ENCODE measurements at regions not wholly inside any gene's neighbourhood (a gene's known extent, or its start where the extent isn't known, plus 50 kb on each side); places are given as distances from the start of the nearest gene placed in this dataset.

DNA sequence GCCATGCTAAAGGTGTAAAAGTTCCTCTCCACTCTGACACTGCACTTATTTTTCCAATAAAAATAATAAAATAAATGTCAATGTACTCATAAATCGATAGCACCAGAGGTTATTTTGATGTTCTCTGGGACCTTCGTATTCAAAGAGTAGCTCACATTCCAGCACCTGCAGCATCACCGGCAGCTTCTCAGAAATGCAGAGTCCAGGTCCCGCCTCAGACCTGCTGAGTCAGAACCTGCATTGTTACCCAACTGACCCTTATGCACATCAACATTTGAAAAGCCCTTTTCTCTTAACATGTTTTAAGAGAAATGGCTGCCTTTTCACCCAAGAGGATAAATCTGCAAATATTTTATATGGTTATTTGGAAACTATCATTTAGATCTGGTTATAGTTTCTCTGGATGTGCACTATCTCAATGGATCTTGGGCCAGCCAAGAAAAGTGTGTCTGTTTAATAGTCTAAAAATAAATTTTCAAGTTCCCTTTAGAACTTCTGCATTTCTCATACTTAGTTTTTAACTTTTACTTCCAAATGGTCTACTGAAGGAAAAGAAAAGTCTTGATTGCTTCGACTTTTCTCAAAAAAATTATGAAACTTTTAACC lies 216.2 kb upstream of the PRDM1 start:
- Mint-ChIP-seq H3K27ac (no peak overlapping the region), H3K9me3 (ENCODE audit: insufficient read depth) (no peaks in the 10 kb centered on the region), H3K27me3 (peaks cover 3% of the 10 kb centered on the region), H3K4me1 (peaks cover 46% of the 10 kb centered on the region), H3K4me3 (no peak overlapping the region)
- no peak for ATAC-seq (ENCODE audit: low read depth)
- Histone ChIP-seq H3K4me2 (replicated peaks; ENCODE audit: low read depth, low read length, poor library complexity, severe bottlenecking) (peak overlapping the region; percentile 52), H3K9ac (ENCODE audit: low read length) (no peak overlapping the region), H4K20me1 (ENCODE audit: control insufficient read depth, insufficient read depth, low read length, poor library complexity, severe bottlenecking) (no peaks in the 10 kb centered on the region), H3K4me1 (ENCODE audit: control insufficient read depth in 2 of 2, insufficient read depth in 2 of 2, low read length in 2 of 2) (peaks cover 39 to 57% of the 10 kb centered on the region in 2 donors), H3K4me3 (ENCODE audit: control extremely low read depth in 1 of 5, extremely low read depth in 1 of 5, insufficient read depth in 1 of 5, low read depth in 2 of 5, low read length in 4 of 5) (no peak overlapping the region), H3K9me3 (ENCODE audit: control extremely low read depth in 1 of 3, control insufficient read depth in 2 of 3, insufficient read depth in 1 of 3, low read length in 2 of 3) (no peaks in the 10 kb centered on the region), H3K27ac (ENCODE audit: low read length in 2 of 2) (no peak overlapping the region), H3K79me2 (ENCODE audit: control insufficient read depth, insufficient read depth, low read length) (peaks cover 9% of the 10 kb centered on the region), H3K27me3 (replicated peaks in 1 of 4; ENCODE audit: control extremely low read depth in 1 of 4, control insufficient read depth in 3 of 4, insufficient read depth in 4 of 4, low read length in 3 of 4) (no peaks in the 10 kb centered on the region), H3K36me3 (replicated peaks in 1 of 2; ENCODE audit: control extremely low read depth in 1 of 2, control insufficient read depth in 1 of 2, extremely low read depth in 1 of 2, insufficient read depth in 2 of 2, low read length in 1 of 2) (no peaks in the 10 kb centered on the region), H2AFZ (ENCODE audit: insufficient read depth, low read depth, low read length, poor library complexity, severe bottlenecking) (no peak overlapping the region)
- ChIA-PET POLR2A (no interaction called here), CTCF (interaction anchor here (1.5 kb wide), 1 partner anchor 217 kb away, joined by 3 read pairs; the partner anchor contains the start of gene PRDM1)
- TF ChIP-seq, protein P1, sequence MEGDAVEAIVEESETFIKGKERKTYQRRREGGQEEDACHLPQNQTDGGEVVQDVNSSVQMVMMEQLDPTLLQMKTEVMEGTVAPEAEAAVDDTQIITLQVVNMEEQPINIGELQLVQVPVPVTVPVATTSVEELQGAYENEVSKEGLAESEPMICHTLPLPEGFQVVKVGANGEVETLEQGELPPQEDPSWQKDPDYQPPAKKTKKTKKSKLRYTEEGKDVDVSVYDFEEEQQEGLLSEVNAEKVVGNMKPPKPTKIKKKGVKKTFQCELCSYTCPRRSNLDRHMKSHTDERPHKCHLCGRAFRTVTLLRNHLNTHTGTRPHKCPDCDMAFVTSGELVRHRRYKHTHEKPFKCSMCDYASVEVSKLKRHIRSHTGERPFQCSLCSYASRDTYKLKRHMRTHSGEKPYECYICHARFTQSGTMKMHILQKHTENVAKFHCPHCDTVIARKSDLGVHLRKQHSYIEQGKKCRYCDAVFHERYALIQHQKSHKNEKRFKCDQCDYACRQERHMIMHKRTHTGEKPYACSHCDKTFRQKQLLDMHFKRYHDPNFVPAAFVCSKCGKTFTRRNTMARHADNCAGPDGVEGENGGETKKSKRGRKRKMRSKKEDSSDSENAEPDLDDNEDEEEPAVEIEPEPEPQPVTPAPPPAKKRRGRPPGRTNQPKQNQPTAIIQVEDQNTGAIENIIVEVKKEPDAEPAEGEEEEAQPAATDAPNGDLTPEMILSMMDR (IDR thresholded peaks at IDR 0.05): no peak
- TF ChIP-seq EZH2 (IDR thresholded peaks at IDR 0.05; ENCODE audit: borderline replicate concordance, insufficient read depth, low read depth, low read length, poor library complexity, severe bottlenecking): no peak
- intact Hi-C loops (cut with micrococcal nuclease): no loop called here
- 53% methylated on average over 3 of the region's 5 CpGs for WGBS (ENCODE audit: insufficient coverage)
- no peak for DNase-seq

DNA sequence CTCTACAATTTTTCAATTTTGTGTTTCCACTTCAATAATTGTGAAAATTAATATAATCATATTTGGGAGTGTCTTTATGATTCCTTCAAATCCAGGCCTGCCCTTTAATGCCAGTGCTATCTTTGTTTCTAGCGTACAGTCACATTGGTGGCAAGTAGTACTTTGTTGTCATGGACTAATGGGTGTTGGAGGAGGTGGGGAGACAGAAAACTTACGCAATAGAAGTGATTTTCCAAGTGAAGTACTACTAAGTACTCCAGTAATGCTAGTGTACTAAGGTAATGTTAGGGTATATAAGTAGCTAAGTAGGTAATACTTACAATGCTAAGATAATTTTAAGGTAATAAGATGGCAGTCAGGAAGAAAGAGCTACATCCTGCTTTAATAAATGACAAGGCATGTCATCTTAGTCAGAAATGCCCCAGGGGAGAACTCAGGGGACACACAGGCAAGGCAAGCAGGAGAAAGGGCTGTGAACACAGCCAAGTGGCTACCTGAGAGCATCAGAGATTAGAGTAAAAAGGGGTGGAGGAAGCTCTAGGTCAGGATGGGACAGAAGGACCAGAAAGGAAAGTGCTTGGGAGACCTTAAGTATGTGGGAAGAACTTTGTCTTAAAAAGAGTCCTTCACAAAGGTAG lies 217.2 kb upstream of the PRDM1 start:
- H3K9me3 Mint-ChIP-seq (ENCODE audit: insufficient read depth): no peaks in the 10 kb centered on the region
- ChIA-PET POLR2A (no interaction called here), CTCF (interaction anchor here (1.5 kb wide), 1 partner anchor 218 kb away, joined by 3 read pairs; the partner anchor contains the start of gene PRDM1)
- H3K27me3 Mint-ChIP-seq: peaks cover 3% of the 10 kb centered on the region
- no peaks in the 10 kb centered on the region for H3K9me3 ChIP-seq (ENCODE audit: control extremely low read depth in 1 of 3, control insufficient read depth in 2 of 3, insufficient read depth in 1 of 3, low read length in 2 of 3)
- peaks cover 47% of the 10 kb centered on the region for H3K4me1 Mint-ChIP-seq
- peak overlapping the region; percentile 52 for H3K4me2 ChIP-seq (replicated peaks; ENCODE audit: low read depth, low read length, poor library complexity, severe bottlenecking)
- H3K36me3 ChIP-seq (replicated peaks in 1 of 2; ENCODE audit: control extremely low read depth in 1 of 2, control insufficient read depth in 1 of 2, extremely low read depth in 1 of 2, insufficient read depth in 2 of 2, low read length in 1 of 2): no peaks in the 10 kb centered on the region
- TF ChIP-seq EZH2 (IDR thresholded peaks at IDR 0.05; ENCODE audit: borderline replicate concordance, insufficient read depth, low read depth, low read length, poor library complexity, severe bottlenecking): no peak
- TF ChIP-seq, protein P1 (IDR thresholded peaks at IDR 0.05): no peak
- WGBS (ENCODE audit: insufficient coverage): 100% methylated on average over 1 of the region's 2 CpGs
- H2AFZ ChIP-seq (ENCODE audit: insufficient read depth, low read depth, low read length, poor library complexity, severe bottlenecking): peak overlapping the region; percentile 29
- ATAC-seq (ENCODE audit: low read depth) (no peak), DNase-seq (no peak)
- intact Hi-C loops (cut with micrococcal nuclease): no loop called here
- no peaks in the 10 kb centered on the region for H3K27me3 ChIP-seq (replicated peaks in 1 of 4; ENCODE audit: control extremely low read depth in 1 of 4, control insufficient read depth in 3 of 4, insufficient read depth in 4 of 4, low read length in 3 of 4)
- H3K79me2 ChIP-seq (ENCODE audit: control insufficient read depth, insufficient read depth, low read length): peaks cover 9% of the 10 kb centered on the region
- no peak overlapping the region for H3K9ac ChIP-seq (ENCODE audit: low read length)
- peak overlapping the region in 1 of 2 donors; percentile 21 for H3K27ac ChIP-seq (ENCODE audit: low read length in 2 of 2)
- peak overlapping the region; percentile 35 for H3K27ac Mint-ChIP-seq
- peak overlapping the region; percentile 20 for H3K4me3 Mint-ChIP-seq
- H4K20me1 ChIP-seq (ENCODE audit: control insufficient read depth, insufficient read depth, low read length, poor library complexity, severe bottlenecking): no peaks in the 10 kb centered on the region
- H3K4me1 ChIP-seq (ENCODE audit: control insufficient read depth in 2 of 2, insufficient read depth in 2 of 2, low read length in 2 of 2): peaks cover 34 to 56% of the 10 kb centered on the region in 2 donors
- no peak overlapping the region for H3K4me3 ChIP-seq (ENCODE audit: control extremely low read depth in 1 of 5, extremely low read depth in 1 of 5, insufficient read depth in 1 of 5, low read depth in 2 of 5, low read length in 4 of 5)
